Lower leg skin (tissue), 4 donors: ENCODE measurements at regions not wholly inside any gene's neighbourhood (a gene's known extent, or its start where the extent isn't known, plus 50 kb on each side); places are given as distances from the start of the nearest gene placed in this dataset.

Experiments
- DNase-seq, 2 donors: peaks; one replicate each; pipeline ENCODE4 v3.0.0-alpha.2; 2019; ENCODE audit warnings: low spot score in 2 of 2
- H3K4me3 ChIP-seq: fragments of 200-600 bp; sonication (generic); 2 replicates; pipeline ENCODE4 v1.5.1; 2017; ENCODE audit warnings: mild to moderate bottlenecking, low read depth; ENCODE audit not compliant: poor library complexity, severe bottlenecking
- CTCF ChIP-seq, 3 donors: fragments of 450-650 bp; IDR thresholded peaks; one replicate each; pipeline ENCODE4 v1.5.1; 2016; ENCODE audit warnings: antibody characterized with exemption in 3 of 3, mild to moderate bottlenecking in 3 of 3, moderate library complexity in 2 of 3
- POLR2A ChIP-seq, 2 donors: fragments of 450-650 bp; IDR thresholded peaks; one replicate each; pipeline ENCODE4 v1.6.1; 2016 to 2017; ENCODE audit warnings: antibody characterized with exemption in 2 of 2, mild to moderate bottlenecking in 1 of 2, moderate library complexity in 1 of 2
- WGBS, 2 donors: methylation state at CpG; one replicate each; pipeline ENCODE4 v1.1.5; 2018; 5-methylcytosine and 5-hydroxymethylcytosine counted together
- intact Hi-C: fragments of 100-400 bp; cut with DNase I; formaldehyde crosslinking; loops from one replicate; pipeline ENCODE4 v1.15.0; 2023; ENCODE audit warnings: low total_unique reads

GRCh38 chr6:48928937-48929336 is 534.1 kb downstream of the MMUT start:
- TF ChIP-seq CTCF (IDR thresholded peaks at IDR 0.05) (no peak), POLR2A (IDR thresholded peaks at IDR 0.05) (no peak)
- no peak for DNase-seq
- H3K4me3 ChIP-seq: no peak overlapping the region
- intact Hi-C loops: no loop called here
- 75 to 82% methylated on average over 2 of the region's 2 CpGs for WGBS, 2 donors

- no peak for TF ChIP-seq POLR2A (IDR thresholded peaks at IDR 0.05)
- no peak for TF ChIP-seq CTCF (IDR thresholded peaks at IDR 0.05)
- no peak overlapping the region for H3K4me3 ChIP-seq
- intact Hi-C loops: no loop called here
- 44 to 83% methylated on average over 2 of the region's 2 CpGs for WGBS, 2 donors
- DNase-seq: no peak
Observed at GRCh38 chr6:48922837-48923236, 540.2 kb downstream of the MMUT start.

- no peak overlapping the region for H3K4me3 ChIP-seq
- intact Hi-C loops: no loop called here
- no peak for TF ChIP-seq POLR2A (IDR thresholded peaks at IDR 0.05)
- TF ChIP-seq CTCF (IDR thresholded peaks at IDR 0.05): no peak
- no peak for DNase-seq
Observed at GRCh38 chr6:48919555-48919954, 543.5 kb downstream of the MMUT start.

GRCh38 chr6:48917233-48917632 is 545.8 kb downstream of the MMUT start:
- intact Hi-C loops: no loop called here
- H3K4me3 ChIP-seq: no peak overlapping the region
- TF ChIP-seq CTCF (IDR thresholded peaks at IDR 0.05) (no peak), POLR2A (IDR thresholded peaks at IDR 0.05) (no peak)
- 49 to 62% methylated on average over 2 of the region's 2 CpGs for WGBS, 2 donors
- DNase-seq: no peak

- H3K4me3 ChIP-seq: no peak overlapping the region
- TF ChIP-seq CTCF (IDR thresholded peaks at IDR 0.05) (no peak), POLR2A (IDR thresholded peaks at IDR 0.05) (no peak)
- intact Hi-C loops: no loop called here
- DNase-seq: no peak
Observed at GRCh38 chr6:48916607-48917006, 546.4 kb downstream of the MMUT start.

GRCh38 chr6:48915591-48915990 is 547.5 kb downstream of the MMUT start:
- H3K4me3 ChIP-seq: no peak overlapping the region
- TF ChIP-seq CTCF (IDR thresholded peaks at IDR 0.05): no peak
- TF ChIP-seq POLR2A (IDR thresholded peaks at IDR 0.05): no peak
- DNase-seq: no peak
- intact Hi-C loops: no loop called here
